Liver (tissue), 2 donors: ENCODE measurements at regions not wholly inside any gene's neighbourhood (a gene's known extent, or its start where the extent isn't known, plus 50 kb on each side); places are given as distances from the start of the nearest gene placed in this dataset.

Experiments
- TF ChIP-seq, protein P1 (sequence below): IDR thresholded peaks from 2 replicates; pipeline ENCODE4 v1.6.1; 2016; ENCODE audit warnings: antibody characterized with exemption
- TF ChIP-seq, protein P2 (sequence below): fragments of 150-350 bp; IDR thresholded peaks from 2 replicates; pipeline ENCODE4 v1.5.1; 2017; ENCODE audit warnings: improper control_type of control experiment, low read depth, low read length; ENCODE audit not compliant: missing input control
- donor health status: healthy.

DNA sequence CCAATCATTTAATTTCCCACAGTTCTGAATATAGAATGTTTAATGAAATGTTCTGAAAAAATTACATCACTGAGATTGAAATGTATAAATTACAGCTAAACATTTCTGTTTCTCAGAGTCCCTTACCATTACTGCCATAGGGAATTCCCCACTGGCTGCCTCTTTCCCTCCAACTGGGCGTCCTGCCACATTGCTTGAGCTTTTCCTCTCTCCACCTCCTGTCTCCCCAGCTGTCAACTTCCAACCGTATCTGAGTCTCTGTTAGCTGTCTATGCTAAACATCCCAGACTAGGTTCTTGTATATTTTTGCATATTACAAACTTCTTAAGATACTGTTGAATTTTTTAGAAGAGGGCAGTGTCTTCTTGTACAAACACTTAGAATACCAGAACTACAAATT is 407.3 kb upstream of the SLIT2 start:
- TF ChIP-seq, protein P1, sequence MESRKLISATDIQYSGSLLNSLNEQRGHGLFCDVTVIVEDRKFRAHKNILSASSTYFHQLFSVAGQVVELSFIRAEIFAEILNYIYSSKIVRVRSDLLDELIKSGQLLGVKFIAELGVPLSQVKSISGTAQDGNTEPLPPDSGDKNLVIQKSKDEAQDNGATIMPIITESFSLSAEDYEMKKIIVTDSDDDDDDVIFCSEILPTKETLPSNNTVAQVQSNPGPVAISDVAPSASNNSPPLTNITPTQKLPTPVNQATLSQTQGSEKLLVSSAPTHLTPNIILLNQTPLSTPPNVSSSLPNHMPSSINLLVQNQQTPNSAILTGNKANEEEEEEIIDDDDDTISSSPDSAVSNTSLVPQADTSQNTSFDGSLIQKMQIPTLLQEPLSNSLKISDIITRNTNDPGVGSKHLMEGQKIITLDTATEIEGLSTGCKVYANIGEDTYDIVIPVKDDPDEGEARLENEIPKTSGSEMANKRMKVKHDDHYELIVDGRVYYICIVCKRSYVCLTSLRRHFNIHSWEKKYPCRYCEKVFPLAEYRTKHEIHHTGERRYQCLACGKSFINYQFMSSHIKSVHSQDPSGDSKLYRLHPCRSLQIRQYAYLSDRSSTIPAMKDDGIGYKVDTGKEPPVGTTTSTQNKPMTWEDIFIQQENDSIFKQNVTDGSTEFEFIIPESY = no peak
- TF ChIP-seq, protein P2, sequence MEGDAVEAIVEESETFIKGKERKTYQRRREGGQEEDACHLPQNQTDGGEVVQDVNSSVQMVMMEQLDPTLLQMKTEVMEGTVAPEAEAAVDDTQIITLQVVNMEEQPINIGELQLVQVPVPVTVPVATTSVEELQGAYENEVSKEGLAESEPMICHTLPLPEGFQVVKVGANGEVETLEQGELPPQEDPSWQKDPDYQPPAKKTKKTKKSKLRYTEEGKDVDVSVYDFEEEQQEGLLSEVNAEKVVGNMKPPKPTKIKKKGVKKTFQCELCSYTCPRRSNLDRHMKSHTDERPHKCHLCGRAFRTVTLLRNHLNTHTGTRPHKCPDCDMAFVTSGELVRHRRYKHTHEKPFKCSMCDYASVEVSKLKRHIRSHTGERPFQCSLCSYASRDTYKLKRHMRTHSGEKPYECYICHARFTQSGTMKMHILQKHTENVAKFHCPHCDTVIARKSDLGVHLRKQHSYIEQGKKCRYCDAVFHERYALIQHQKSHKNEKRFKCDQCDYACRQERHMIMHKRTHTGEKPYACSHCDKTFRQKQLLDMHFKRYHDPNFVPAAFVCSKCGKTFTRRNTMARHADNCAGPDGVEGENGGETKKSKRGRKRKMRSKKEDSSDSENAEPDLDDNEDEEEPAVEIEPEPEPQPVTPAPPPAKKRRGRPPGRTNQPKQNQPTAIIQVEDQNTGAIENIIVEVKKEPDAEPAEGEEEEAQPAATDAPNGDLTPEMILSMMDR = no peak
